Trophoblast cell (in vitro differentiated cells and primary cell): ENCODE measurements at regions not wholly inside any gene's neighbourhood (a gene's known extent, or its start where the extent isn't known, plus 50 kb on each side); places are given as distances from the start of the nearest gene placed in this dataset.
"Not testable (repeated sequence)": the region's sequence is repeated elsewhere in the genome, so short reads cannot be mapped to it uniquely, and the experiment has no call there.

ENCODE experiments used
- DNase-seq, 2 donors: peaks; one replicate each; pipeline ENCODE4 v3.0.0-alpha.2; 2016
- H2AFZ ChIP-seq: 2 replicates; pipeline ENCODE4 v1.6.1; 2013; ENCODE audit warnings: low read length, moderate library complexity, mild to moderate bottlenecking; ENCODE audit not compliant: insufficient read depth, poor library complexity
- H2AK5ac ChIP-seq: 2 replicates; pipeline ENCODE4 v1.6.1; 2013; ENCODE audit warnings: mild to moderate bottlenecking, low read length
- H2BK120ac ChIP-seq: 2 replicates; pipeline ENCODE4 v1.6.1; 2013; ENCODE audit warnings: low read length, mild to moderate bottlenecking, moderate library complexity; ENCODE audit not compliant: insufficient read depth, poor library complexity
- H2BK12ac ChIP-seq: 2 replicates; pipeline ENCODE4 v1.6.1; 2013; ENCODE audit warnings: mild to moderate bottlenecking, low read length, moderate library complexity
- H2BK5ac ChIP-seq: 2 replicates; pipeline ENCODE4 v1.6.1; 2013; ENCODE audit warnings: low read length, low read depth, moderate library complexity, mild to moderate bottlenecking; ENCODE audit not compliant: poor library complexity
- H3K14ac ChIP-seq: 2 replicates; pipeline ENCODE4 v1.6.1; 2013; ENCODE audit warnings: mild to moderate bottlenecking, low read length
- H3K18ac ChIP-seq: 2 replicates; pipeline ENCODE4 v1.6.1; 2013; ENCODE audit warnings: mild to moderate bottlenecking, low read length
- H3K23ac ChIP-seq: 2 replicates; pipeline ENCODE4 v1.6.1; 2013; ENCODE audit warnings: low read length
- H3K27ac ChIP-seq: 2 replicates; pipeline ENCODE4 v1.5.1; 2013; ENCODE audit warnings: low read depth, mild to moderate bottlenecking, inconsistent platforms, low read length, moderate library complexity
- H3K27me3 ChIP-seq: 2 replicates; pipeline ENCODE4 v1.6.1; 2013; ENCODE audit warnings: inconsistent platforms, mild to moderate bottlenecking, low read length, moderate library complexity; ENCODE audit not compliant: insufficient read depth
- H3K36me3 ChIP-seq, 2 experiments: 1 replicate in 1 of 2; 2 replicates in 1 of 2; pipeline ENCODE4 v1.6.1; 2013; ENCODE audit warnings: low read length in 2 of 2, mild to moderate bottlenecking in 2 of 2, moderate library complexity in 1 of 2; ENCODE audit not compliant: insufficient read depth in 2 of 2, control insufficient read depth in 1 of 2
- H3K4ac ChIP-seq: 2 replicates; pipeline ENCODE4 v1.6.1; 2013; ENCODE audit warnings: low read depth, mild to moderate bottlenecking, low read length, moderate library complexity
- H3K4me1 ChIP-seq, 2 experiments: 1 replicate in 1 of 2; 2 replicates in 1 of 2; pipeline ENCODE4 v1.6.1; 2013; ENCODE audit warnings: low read length in 2 of 2, mild to moderate bottlenecking in 2 of 2, moderate library complexity in 1 of 2; ENCODE audit not compliant: insufficient read depth in 2 of 2, control insufficient read depth in 1 of 2
- H3K4me2 ChIP-seq: 2 replicates; pipeline ENCODE4 v1.6.1; 2013; ENCODE audit warnings: inconsistent platforms, mild to moderate bottlenecking, low read length, moderate library complexity
- H3K4me3 ChIP-seq: 2 replicates; pipeline ENCODE4 v1.5.1; 2013; ENCODE audit warnings: mild to moderate bottlenecking, low read depth, low read length, inconsistent platforms
- H3K79me1 ChIP-seq: one replicate; pipeline ENCODE4 v1.6.1; 2013; ENCODE audit warnings: low read length
- H3K79me2 ChIP-seq: 2 replicates; pipeline ENCODE4 v1.6.1; 2013; ENCODE audit warnings: low read length, mild to moderate bottlenecking; ENCODE audit not compliant: control insufficient read depth, insufficient read depth, poor library complexity
- H3K9ac ChIP-seq: 2 replicates; pipeline ENCODE4 v1.6.1; 2013; ENCODE audit warnings: mild to moderate bottlenecking, low read length
- H3K9me3 ChIP-seq: 2 replicates; pipeline ENCODE4 v1.6.1; 2013; ENCODE audit warnings: low read depth, mild to moderate bottlenecking, control low read depth, inconsistent platforms, low read length; ENCODE audit not compliant: insufficient read depth
- H4K12ac ChIP-seq: 2 replicates; pipeline ENCODE4 v1.6.1; 2013; ENCODE audit warnings: low read depth, mild to moderate bottlenecking, low read length, moderate library complexity
- H4K8ac ChIP-seq: 2 replicates; pipeline ENCODE4 v1.6.1; 2013; ENCODE audit warnings: low read depth, mild to moderate bottlenecking, low read length, moderate library complexity
- H4K91ac ChIP-seq: one replicate; pipeline ENCODE4 v1.6.1; 2013; ENCODE audit warnings: low read depth, mild to moderate bottlenecking, low read length, moderate library complexity
- WGBS: extraction: QIAGEN DNeasy Blood & Tissue Kit; methylation state at CpG from one replicate; pipeline ENCODE4 v1.1.7; 2013; ENCODE audit warnings: missing lambda C conversion rate; ENCODE audit not compliant: insufficient read length, insufficient coverage; ENCODE audit errors: extremely low coverage; 5-methylcytosine and 5-hydroxymethylcytosine counted together

GRCh38 chr9:73962792-73963191, 534.3 kb upstream of the RORB start:
- Histone ChIP-seq H4K8ac (no peak overlapping the region), H2BK5ac (no peak overlapping the region), H4K12ac (no peak overlapping the region)

DNA sequence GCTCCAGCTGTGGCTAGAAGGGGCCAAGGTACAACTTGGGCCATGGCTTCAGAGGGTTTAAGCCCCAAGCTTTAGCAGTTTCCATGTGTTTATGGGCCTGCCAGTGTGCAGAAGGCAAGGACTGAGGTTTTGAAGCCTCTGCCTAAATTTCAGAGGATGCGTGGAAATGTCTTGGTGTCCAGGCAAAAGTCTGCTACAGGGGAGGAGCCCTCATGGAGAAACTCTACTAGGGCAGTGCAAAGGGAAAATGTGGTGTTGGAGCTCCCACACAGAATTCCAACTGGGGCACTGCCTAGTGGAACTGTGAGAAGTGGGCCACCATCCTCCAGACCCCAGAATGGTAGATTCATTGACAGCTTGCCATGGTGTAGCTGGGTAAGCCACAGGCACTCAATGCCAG, 527.2 kb upstream of the RORB start:
- H3K4ac ChIP-seq = no peak overlapping the region
- no CpG with 5 or more reads among the region's 1 CpG for WGBS
- H3K4me1 ChIP-seq = no peaks in the 10 kb centered on the region
- H2AK5ac ChIP-seq = no peak overlapping the region
- H3K36me3 ChIP-seq = no peaks in the 10 kb centered on the region
- no peaks in the 10 kb centered on the region for H3K27me3 ChIP-seq
- no peak overlapping the region for H3K9ac ChIP-seq
- no peak overlapping the region for H4K91ac ChIP-seq
- H3K79me2 ChIP-seq = no peaks in the 10 kb centered on the region
- H2BK120ac ChIP-seq = no peak overlapping the region
- H3K4me2 ChIP-seq = peak overlapping the region; percentile 14
- no peak overlapping the region for H2BK12ac ChIP-seq
- H2BK5ac ChIP-seq = no peak overlapping the region
- H3K18ac ChIP-seq = no peak overlapping the region
- H3K4me3 ChIP-seq = no peak overlapping the region
- no peak overlapping the region for H4K8ac ChIP-seq
- H2AFZ ChIP-seq = no peak overlapping the region
- no peak for DNase-seq
- no peak overlapping the region for H3K27ac ChIP-seq
- no peak overlapping the region for H3K23ac ChIP-seq
- H3K14ac ChIP-seq = no peak overlapping the region
- H3K9me3 ChIP-seq = peaks cover 7% of the 10 kb centered on the region
- H4K12ac ChIP-seq = no peak overlapping the region
- no peaks in the 10 kb centered on the region for H3K79me1 ChIP-seq

More at GRCh38 chr9:73962792-73963191, 534.3 kb upstream of the RORB start:
- Histone ChIP-seq H3K79me2 (no peaks in the 10 kb centered on the region), H3K4ac (no peak overlapping the region), H2BK120ac (no peak overlapping the region), H3K27ac (no peak overlapping the region), H3K4me3 (no peak overlapping the region), H3K36me3 (no peaks in the 10 kb centered on the region), H3K23ac (no peak overlapping the region), H4K91ac (no peak overlapping the region), H2AFZ (no peak overlapping the region), H2BK12ac (no peak overlapping the region), H3K4me2 (no peak overlapping the region), H3K27me3 (no peaks in the 10 kb centered on the region), H3K9me3 (no peaks in the 10 kb centered on the region), H3K4me1 (no peaks in the 10 kb centered on the region), H3K18ac (no peak overlapping the region), H3K9ac (no peak overlapping the region), H3K14ac (no peak overlapping the region), H3K79me1 (no peaks in the 10 kb centered on the region), H2AK5ac (no peak overlapping the region)
- WGBS = 100% methylated on average over 1 of the region's 4 CpGs
- DNase-seq = no peak

DNA sequence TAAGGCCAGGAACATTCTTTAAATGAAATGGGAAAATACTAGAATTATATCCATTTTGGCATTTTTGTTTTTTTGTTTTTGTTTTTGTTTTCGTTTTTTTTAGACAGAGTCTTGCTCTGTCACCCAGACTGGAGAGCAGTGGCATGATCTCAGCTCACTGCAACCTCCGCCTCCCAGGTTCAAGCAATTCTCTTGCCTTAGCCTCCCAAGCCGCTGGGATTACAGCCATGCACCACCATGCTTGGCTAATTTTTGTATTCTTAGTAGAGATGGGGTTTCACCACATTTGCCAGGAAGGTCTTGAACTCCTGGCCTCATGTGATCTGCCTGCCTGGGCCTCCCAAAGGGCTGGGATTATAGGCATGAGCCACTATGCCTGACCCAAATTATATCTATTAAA, 520.7 kb upstream of the RORB start:
- H2BK5ac ChIP-seq, H3K79me2 ChIP-seq, H4K8ac ChIP-seq, H3K14ac ChIP-seq, H2AFZ ChIP-seq, H3K4me2 ChIP-seq, H3K27me3 ChIP-seq, DNase-seq, H2BK120ac ChIP-seq, H4K91ac ChIP-seq, H3K36me3 ChIP-seq, H3K9me3 ChIP-seq, H3K4ac ChIP-seq, H3K23ac ChIP-seq, H3K9ac ChIP-seq, H2BK12ac ChIP-seq, H3K4me1 ChIP-seq, H3K27ac ChIP-seq, H3K79me1 ChIP-seq, H3K18ac ChIP-seq, H2AK5ac ChIP-seq, H4K12ac ChIP-seq, H3K4me3 ChIP-seq: not testable (repeated sequence)
- WGBS = no CpG with 5 or more reads among the region's 3 CpGs

DNA sequence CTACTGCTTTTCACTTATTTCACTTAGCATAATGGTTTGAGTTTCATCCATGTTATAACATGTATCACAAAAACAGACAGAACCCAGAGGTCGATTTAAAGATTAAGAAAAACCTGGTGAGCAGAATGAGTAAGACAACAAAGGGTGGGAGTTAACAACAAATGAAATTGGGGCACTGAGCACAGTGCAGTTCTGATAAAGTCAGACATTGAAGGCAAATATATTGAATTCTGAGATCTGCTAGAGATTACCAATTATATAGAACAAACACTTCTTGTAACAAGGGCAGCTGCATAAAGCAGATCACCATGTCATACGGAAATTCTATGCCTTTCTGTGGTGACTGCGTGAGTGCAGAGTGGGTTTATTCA, 517.3 kb upstream of the RORB start:
- no peak for DNase-seq
- H3K14ac ChIP-seq = no peak overlapping the region
- H3K4me1 ChIP-seq = no peaks in the 10 kb centered on the region
- no peaks in the 10 kb centered on the region for H3K36me3 ChIP-seq
- H3K23ac ChIP-seq = no peak overlapping the region
- H3K4ac ChIP-seq = no peak overlapping the region
- no peak overlapping the region for H3K4me3 ChIP-seq
- H3K79me1 ChIP-seq = no peaks in the 10 kb centered on the region
- H3K79me2 ChIP-seq = no peaks in the 10 kb centered on the region
- no peak overlapping the region for H3K9ac ChIP-seq
- no peak overlapping the region for H3K18ac ChIP-seq
- no peak overlapping the region for H2BK12ac ChIP-seq
- H4K12ac ChIP-seq = no peak overlapping the region
- no peak overlapping the region for H4K91ac ChIP-seq
- no CpG with 5 or more reads among the region's 3 CpGs for WGBS
- H2BK120ac ChIP-seq = no peak overlapping the region
- no peak overlapping the region for H3K4me2 ChIP-seq
- H2AK5ac ChIP-seq = no peak overlapping the region
- no peak overlapping the region for H2AFZ ChIP-seq
- H2BK5ac ChIP-seq = no peak overlapping the region
- no peak overlapping the region for H3K27ac ChIP-seq
- no peaks in the 10 kb centered on the region for H3K27me3 ChIP-seq
- no peaks in the 10 kb centered on the region for H3K9me3 ChIP-seq
- no peak overlapping the region for H4K8ac ChIP-seq

GRCh38 chr9:73980754-73981153, 516.4 kb upstream of the RORB start:
- Histone ChIP-seq H3K14ac (no peak overlapping the region), H3K4me2 (no peak overlapping the region), H4K91ac (no peak overlapping the region), H3K27ac (no peak overlapping the region), H4K8ac (no peak overlapping the region), H4K12ac (no peak overlapping the region), H3K9ac (no peak overlapping the region), H3K27me3 (no peaks in the 10 kb centered on the region), H2AFZ (no peak overlapping the region), H2AK5ac (no peak overlapping the region), H3K4me3 (no peak overlapping the region), H3K23ac (no peak overlapping the region), H3K4ac (no peak overlapping the region), H2BK120ac (no peak overlapping the region), H3K79me1 (no peaks in the 10 kb centered on the region), H3K36me3 (no peaks in the 10 kb centered on the region), H3K79me2 (no peaks in the 10 kb centered on the region), H3K4me1 (no peaks in the 10 kb centered on the region), H2BK5ac (no peak overlapping the region), H3K9me3 (no peaks in the 10 kb centered on the region), H3K18ac (no peak overlapping the region), H2BK12ac (no peak overlapping the region)
- no peak for DNase-seq
